ENCODE measurements at regions not wholly inside any gene's neighbourhood (a gene's known extent, or its start where the extent isn't known, plus 50 kb on each side); places are given as distances from the start of the nearest gene placed in this dataset.

DNA sequence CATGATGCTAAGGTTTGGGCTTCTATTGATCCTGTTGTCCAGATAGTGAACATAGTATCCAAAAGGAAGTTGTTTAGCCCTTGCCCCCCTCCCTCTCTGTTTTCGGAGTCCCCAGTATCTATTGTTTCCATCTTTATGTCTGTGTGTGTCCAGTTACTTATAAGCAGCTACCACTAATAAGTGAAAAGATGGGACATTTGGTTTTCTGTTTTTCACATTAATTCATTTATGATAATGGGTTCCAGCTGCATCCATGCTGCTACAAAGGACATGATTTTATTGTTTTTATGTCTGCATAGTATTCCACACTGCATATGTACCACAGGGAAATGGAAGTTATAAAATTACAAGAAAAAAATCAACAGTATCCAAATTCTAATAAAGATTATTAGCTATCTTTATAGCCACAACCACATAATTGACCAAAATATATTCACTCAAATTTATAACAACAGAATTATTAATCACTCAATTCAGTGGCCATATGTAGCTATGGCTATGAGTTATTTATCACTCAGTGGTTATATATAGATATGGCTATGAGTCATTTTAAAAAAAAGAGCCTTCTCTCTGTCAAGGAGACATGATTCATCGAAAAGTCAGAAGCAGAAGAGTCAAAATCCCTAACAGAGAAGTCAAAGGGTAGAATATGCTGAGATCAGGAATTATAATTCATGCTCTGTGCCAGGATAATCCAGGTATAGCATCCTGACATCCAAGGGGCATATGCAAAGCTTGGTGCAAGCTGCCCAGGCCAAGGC lies 367.5 kb downstream of the DEPDC1B start:
- Histone ChIP-seq H3K4me2 (ENCODE audit: control insufficient read depth, insufficient read depth) (no peak overlapping the region), H3K4me1 (ENCODE audit: control insufficient read depth, insufficient read depth, low read length) (peaks cover 3% of the 10 kb centered on the region; the same call in 1 of the 2 replicates), H3K27ac (ENCODE audit: control insufficient read depth, insufficient read depth) (no peak overlapping the region), H4K20me1 (ENCODE audit: control insufficient read depth, insufficient read depth) (no peaks in the 10 kb centered on the region), H3K9ac (ENCODE audit: control insufficient read depth, insufficient read depth, low read length) (no peak overlapping the region), H3K79me2 (ENCODE audit: control insufficient read depth, insufficient read depth, low read length) (no peaks in the 10 kb centered on the region), H3K27me3 (replicated peaks in 1 of 2; ENCODE audit: control insufficient read depth in 2 of 2, insufficient read depth in 2 of 2, low read length in 1 of 2) (no peaks in the 10 kb centered on the region), H3K4me3 (no peak overlapping the region), H2AFZ (ENCODE audit: control insufficient read depth, low read depth, low read length) (no peak overlapping the region), H3K36me3 (ENCODE audit: control insufficient read depth in 2 of 2, insufficient read depth in 2 of 2, low read length in 1 of 2) (no peaks in the 10 kb centered on the region), H3K9me3 (replicated peaks; ENCODE audit: control insufficient read depth, insufficient read depth, low read length) (no peaks in the 10 kb centered on the region; the same call in 2 of the 3 replicates)
- intact Hi-C loops (cut with micrococcal nuclease; ENCODE audit: unreplicated experiment) (no loop called here), in situ Hi-C loops (cut with MboI) (no loop called here)
- ATAC-seq (no peak), FAIRE-seq (no peak), DNase-seq (ENCODE audit: low read depth, low spot score) (no peak)
- RAD21 ChIA-PET (ENCODE audit: unreplicated experiment): interaction anchor here (1.4 kb wide), 1 partner anchor 210 kb away, joined by 3 read pairs; no protein-coding TSS in a partner anchor
- SMC1A ChIA-PET (ENCODE audit: uncharacterized antibody, unreplicated experiment): interaction anchor here (0.6 to 1.5 kb wide), 3 partner anchors 10 to 15 kb away, joined by 3 to 4 read pairs (median 3); no protein-coding TSS in a partner anchor
- POLR2A ChIA-PET: interaction anchor here (0.7 kb wide), 1 partner anchor 9 kb away, joined by 3 read pairs; no protein-coding TSS in a partner anchor
- BruUV-seq (replicated peaks): no TSS peak
- CTCF ChIA-PET: no interaction called here
- 50% methylated on average over 2 of the region's 2 CpGs for WGBS (ENCODE audit: insufficient coverage, insufficient replicate concordance, low lambda C conversion rate, missing lambda C conversion rate)
- TF ChIP-seq NFIC (IDR thresholded peaks at IDR 0.05; ENCODE audit: low read depth, low read length): peak; percentile 56; the same call in 1 of the 2 replicates
- no peak for TF ChIP-seq STAT1 (conservative IDR thresholded peaks at IDR 0.05)
- TF ChIP-seq, protein P1, sequence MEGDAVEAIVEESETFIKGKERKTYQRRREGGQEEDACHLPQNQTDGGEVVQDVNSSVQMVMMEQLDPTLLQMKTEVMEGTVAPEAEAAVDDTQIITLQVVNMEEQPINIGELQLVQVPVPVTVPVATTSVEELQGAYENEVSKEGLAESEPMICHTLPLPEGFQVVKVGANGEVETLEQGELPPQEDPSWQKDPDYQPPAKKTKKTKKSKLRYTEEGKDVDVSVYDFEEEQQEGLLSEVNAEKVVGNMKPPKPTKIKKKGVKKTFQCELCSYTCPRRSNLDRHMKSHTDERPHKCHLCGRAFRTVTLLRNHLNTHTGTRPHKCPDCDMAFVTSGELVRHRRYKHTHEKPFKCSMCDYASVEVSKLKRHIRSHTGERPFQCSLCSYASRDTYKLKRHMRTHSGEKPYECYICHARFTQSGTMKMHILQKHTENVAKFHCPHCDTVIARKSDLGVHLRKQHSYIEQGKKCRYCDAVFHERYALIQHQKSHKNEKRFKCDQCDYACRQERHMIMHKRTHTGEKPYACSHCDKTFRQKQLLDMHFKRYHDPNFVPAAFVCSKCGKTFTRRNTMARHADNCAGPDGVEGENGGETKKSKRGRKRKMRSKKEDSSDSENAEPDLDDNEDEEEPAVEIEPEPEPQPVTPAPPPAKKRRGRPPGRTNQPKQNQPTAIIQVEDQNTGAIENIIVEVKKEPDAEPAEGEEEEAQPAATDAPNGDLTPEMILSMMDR (IDR thresholded peaks at IDR 0.05 in 2 of 3, conservative IDR thresholded peaks at IDR 0.05 in 1 of 3; ENCODE audit: control insufficient read depth in 2 of 3, extremely low read depth in 1 of 3, insufficient read depth in 1 of 3, low read depth in 3 of 3, low read length in 3 of 3): no peak
- TF ChIP-seq CREB1 (IDR thresholded peaks at IDR 0.05; ENCODE audit: low read depth): no peak
- TF ChIP-seq, protein P2, sequence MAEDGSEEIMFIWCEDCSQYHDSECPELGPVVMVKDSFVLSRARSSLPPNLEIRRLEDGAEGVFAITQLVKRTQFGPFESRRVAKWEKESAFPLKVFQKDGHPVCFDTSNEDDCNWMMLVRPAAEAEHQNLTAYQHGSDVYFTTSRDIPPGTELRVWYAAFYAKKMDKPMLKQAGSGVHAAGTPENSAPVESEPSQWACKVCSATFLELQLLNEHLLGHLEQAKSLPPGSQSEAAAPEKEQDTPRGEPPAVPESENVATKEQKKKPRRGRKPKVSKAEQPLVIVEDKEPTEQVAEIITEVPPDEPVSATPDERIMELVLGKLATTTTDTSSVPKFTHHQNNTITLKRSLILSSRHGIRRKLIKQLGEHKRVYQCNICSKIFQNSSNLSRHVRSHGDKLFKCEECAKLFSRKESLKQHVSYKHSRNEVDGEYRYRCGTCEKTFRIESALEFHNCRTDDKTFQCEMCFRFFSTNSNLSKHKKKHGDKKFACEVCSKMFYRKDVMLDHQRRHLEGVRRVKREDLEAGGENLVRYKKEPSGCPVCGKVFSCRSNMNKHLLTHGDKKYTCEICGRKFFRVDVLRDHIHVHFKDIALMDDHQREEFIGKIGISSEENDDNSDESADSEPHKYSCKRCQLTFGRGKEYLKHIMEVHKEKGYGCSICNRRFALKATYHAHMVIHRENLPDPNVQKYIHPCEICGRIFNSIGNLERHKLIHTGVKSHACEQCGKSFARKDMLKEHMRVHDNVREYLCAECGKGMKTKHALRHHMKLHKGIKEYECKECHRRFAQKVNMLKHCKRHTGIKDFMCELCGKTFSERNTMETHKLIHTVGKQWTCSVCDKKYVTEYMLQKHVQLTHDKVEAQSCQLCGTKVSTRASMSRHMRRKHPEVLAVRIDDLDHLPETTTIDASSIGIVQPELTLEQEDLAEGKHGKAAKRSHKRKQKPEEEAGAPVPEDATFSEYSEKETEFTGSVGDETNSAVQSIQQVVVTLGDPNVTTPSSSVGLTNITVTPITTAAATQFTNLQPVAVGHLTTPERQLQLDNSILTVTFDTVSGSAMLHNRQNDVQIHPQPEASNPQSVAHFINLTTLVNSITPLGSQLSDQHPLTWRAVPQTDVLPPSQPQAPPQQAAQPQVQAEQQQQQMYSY (CRISPR knock-in tag; IDR thresholded peaks at IDR 0.05): no peak
- peak; percentile 75 for TF ChIP-seq MEF2A (IDR thresholded peaks at IDR 0.05; ENCODE audit: insufficient read depth, low read depth, low read length)
- TF ChIP-seq RUNX3 (IDR thresholded peaks at IDR 0.05; ENCODE audit: low read length): peak; percentile 46
- no peak for TF ChIP-seq BCL11A (IDR thresholded peaks at IDR 0.05; ENCODE audit: low read depth, low read length)
- no peak for TF ChIP-seq ZNF622 (IDR thresholded peaks at IDR 0.05)
- no peak for TF ChIP-seq SMC3 (IDR thresholded peaks at IDR 0.05; ENCODE audit: borderline replicate concordance, low read length)
- no peak for TF ChIP-seq CBX3 (IDR thresholded peaks at IDR 0.05; ENCODE audit: borderline replicate concordance, low read depth)
- no peak for TF ChIP-seq GABPA (IDR thresholded peaks at IDR 0.05; ENCODE audit: low read depth)
- TF ChIP-seq, protein P3, sequence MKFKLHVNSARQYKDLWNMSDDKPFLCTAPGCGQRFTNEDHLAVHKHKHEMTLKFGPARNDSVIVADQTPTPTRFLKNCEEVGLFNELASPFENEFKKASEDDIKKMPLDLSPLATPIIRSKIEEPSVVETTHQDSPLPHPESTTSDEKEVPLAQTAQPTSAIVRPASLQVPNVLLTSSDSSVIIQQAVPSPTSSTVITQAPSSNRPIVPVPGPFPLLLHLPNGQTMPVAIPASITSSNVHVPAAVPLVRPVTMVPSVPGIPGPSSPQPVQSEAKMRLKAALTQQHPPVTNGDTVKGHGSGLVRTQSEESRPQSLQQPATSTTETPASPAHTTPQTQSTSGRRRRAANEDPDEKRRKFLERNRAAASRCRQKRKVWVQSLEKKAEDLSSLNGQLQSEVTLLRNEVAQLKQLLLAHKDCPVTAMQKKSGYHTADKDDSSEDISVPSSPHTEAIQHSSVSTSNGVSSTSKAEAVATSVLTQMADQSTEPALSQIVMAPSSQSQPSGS (IDR thresholded peaks at IDR 0.05; ENCODE audit: low read length): peak; percentile 59
- TF ChIP-seq RAD21 (IDR thresholded peaks at IDR 0.05; ENCODE audit: insufficient read depth, low read depth, low read length): no peak
- peak; percentile 72 for TF ChIP-seq JUNB (IDR thresholded peaks at IDR 0.05)
- TF ChIP-seq, protein P4, sequence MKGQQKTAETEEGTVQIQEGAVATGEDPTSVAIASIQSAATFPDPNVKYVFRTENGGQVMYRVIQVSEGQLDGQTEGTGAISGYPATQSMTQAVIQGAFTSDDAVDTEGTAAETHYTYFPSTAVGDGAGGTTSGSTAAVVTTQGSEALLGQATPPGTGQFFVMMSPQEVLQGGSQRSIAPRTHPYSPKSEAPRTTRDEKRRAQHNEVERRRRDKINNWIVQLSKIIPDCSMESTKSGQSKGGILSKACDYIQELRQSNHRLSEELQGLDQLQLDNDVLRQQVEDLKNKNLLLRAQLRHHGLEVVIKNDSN (IDR thresholded peaks at IDR 0.05; ENCODE audit: borderline replicate concordance, extremely low read length, insufficient read depth, low read depth, low read length): no peak
- TF ChIP-seq CBFB (IDR thresholded peaks at IDR 0.05; ENCODE audit: low read depth): no peak
